ENCODE measurements at regions not wholly inside any gene's neighbourhood (a gene's known extent, or its start where the extent isn't known, plus 50 kb on each side); places are given as distances from the start of the nearest gene placed in this dataset.

DNA sequence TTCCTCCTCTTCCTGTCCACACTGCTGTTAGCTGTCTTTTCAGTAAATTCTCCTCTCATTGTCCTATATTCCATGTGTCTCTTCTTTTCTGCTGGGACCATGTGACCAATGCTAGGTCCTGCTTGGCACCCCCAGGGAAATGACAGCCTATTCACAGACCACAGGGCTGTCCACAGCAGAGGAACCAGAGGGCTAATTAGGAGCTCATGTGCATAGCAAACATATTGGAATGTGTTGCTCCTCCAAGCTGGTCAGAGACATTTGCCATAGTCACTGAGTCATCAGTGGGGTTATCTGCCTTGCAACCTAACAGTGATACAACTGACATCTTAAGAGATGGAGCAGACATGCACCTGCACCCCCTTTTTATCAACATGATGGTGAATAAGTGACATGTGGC lies 67.9 kb upstream of the PUDP start:
- no peak overlapping the region for H3K4me3 ChIP-seq (ENCODE audit: low read depth, low read length)
- POLR2A ChIA-PET: no interaction called here
- H3K36me3 ChIP-seq (ENCODE audit: control insufficient read depth, insufficient read depth, low read length): no peaks in the 10 kb centered on the region
- TF ChIP-seq, protein P1, sequence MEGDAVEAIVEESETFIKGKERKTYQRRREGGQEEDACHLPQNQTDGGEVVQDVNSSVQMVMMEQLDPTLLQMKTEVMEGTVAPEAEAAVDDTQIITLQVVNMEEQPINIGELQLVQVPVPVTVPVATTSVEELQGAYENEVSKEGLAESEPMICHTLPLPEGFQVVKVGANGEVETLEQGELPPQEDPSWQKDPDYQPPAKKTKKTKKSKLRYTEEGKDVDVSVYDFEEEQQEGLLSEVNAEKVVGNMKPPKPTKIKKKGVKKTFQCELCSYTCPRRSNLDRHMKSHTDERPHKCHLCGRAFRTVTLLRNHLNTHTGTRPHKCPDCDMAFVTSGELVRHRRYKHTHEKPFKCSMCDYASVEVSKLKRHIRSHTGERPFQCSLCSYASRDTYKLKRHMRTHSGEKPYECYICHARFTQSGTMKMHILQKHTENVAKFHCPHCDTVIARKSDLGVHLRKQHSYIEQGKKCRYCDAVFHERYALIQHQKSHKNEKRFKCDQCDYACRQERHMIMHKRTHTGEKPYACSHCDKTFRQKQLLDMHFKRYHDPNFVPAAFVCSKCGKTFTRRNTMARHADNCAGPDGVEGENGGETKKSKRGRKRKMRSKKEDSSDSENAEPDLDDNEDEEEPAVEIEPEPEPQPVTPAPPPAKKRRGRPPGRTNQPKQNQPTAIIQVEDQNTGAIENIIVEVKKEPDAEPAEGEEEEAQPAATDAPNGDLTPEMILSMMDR (IDR thresholded peaks at IDR 0.05; ENCODE audit: insufficient read depth, low read depth, low read length): no peak
- H3K27me3 ChIP-seq (ENCODE audit: control insufficient read depth, insufficient read depth, low read length): no peaks in the 10 kb centered on the region
- CTCF ChIA-PET: no interaction called here
- no peak for DNase-seq (ENCODE audit: low read depth)

- TF ChIP-seq, protein P1 (IDR thresholded peaks at IDR 0.05; ENCODE audit: insufficient read depth, low read depth, low read length): no peak
- Histone ChIP-seq H3K4me3 (ENCODE audit: low read depth, low read length) (no peak overlapping the region), H3K36me3 (ENCODE audit: control insufficient read depth, insufficient read depth, low read length) (no peaks in the 10 kb centered on the region), H3K27me3 (ENCODE audit: control insufficient read depth, insufficient read depth, low read length) (no peaks in the 10 kb centered on the region)
- no peak for DNase-seq (ENCODE audit: low read depth)
- POLR2A ChIA-PET: no interaction called here
- CTCF ChIA-PET: no interaction called here
Observed at GRCh38 chrX:7214251-7214650, 66.3 kb upstream of the PUDP start.

DNA sequence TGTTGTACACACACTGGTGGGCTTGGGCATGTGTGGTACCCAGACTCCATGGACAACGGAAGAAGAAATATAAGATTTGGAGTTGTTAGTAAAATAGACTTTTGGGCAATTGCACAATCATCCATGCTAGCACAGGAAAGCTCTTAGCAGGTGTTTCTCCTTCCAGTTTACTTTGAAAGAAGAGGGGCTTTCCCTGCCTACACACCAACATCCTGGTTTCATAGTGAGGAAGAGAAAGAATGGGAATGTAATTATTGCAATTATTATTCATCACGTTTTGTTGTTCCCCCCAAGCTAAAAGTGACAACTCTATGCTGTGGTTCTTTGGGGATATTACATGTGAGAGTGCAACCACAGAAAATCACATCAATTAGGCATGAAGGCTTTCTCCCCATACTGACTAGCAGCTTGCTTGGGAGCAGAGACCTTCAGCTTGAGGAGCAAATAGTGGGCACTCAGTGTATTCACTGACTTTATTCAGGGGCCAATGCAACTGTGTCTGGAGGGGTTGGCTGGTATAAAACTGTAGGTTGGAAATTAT lies 57.2 kb upstream of the PUDP start:
- ChIA-PET POLR2A (no interaction called here), CTCF (interaction anchor here (0.6 kb wide), 1 partner anchor 53 kb away, joined by 3 read pairs; no protein-coding TSS in a partner anchor)
- Histone ChIP-seq H3K27me3 (ENCODE audit: control insufficient read depth, insufficient read depth, low read length) (no peaks in the 10 kb centered on the region), H3K36me3 (ENCODE audit: control insufficient read depth, insufficient read depth, low read length) (no peaks in the 10 kb centered on the region), H3K4me3 (ENCODE audit: low read depth, low read length) (no peak overlapping the region)
- TF ChIP-seq, protein P1 (IDR thresholded peaks at IDR 0.05; ENCODE audit: insufficient read depth, low read depth, low read length): no peak
- DNase-seq (ENCODE audit: low read depth): no peak

DNA sequence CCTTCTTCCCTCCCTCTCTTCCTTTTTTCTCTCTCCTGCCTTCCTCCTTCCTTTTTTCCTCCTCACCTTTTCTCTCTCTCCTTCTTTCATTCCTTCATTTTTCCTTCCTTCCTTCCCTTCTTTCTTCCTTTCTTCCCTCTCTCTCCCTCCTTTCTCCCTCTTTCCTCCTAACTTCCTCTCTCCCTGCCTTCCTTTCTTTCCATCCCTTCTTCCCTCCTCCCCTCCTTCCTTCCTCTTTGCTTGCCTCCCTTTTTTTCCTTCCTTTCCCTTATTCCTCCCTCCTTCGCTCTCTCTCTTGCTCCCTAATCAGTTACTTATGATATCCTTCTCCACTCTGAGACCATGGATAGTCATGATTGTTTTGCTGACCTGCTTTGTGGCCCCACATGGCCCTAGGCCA lies 56.7 kb upstream of the PUDP start:
- ChIA-PET CTCF (interaction anchor here (0.6 kb wide), 1 partner anchor 52 kb away, joined by 3 read pairs; no protein-coding TSS in a partner anchor), POLR2A (no interaction called here)
- Histone ChIP-seq H3K36me3 (ENCODE audit: control insufficient read depth, insufficient read depth, low read length) (no peaks in the 10 kb centered on the region), H3K4me3 (ENCODE audit: low read depth, low read length) (no peak overlapping the region), H3K27me3 (ENCODE audit: control insufficient read depth, insufficient read depth, low read length) (no peaks in the 10 kb centered on the region)
- TF ChIP-seq, protein P1 (IDR thresholded peaks at IDR 0.05; ENCODE audit: insufficient read depth, low read depth, low read length): no peak
- no peak for DNase-seq (ENCODE audit: low read depth)

DNA sequence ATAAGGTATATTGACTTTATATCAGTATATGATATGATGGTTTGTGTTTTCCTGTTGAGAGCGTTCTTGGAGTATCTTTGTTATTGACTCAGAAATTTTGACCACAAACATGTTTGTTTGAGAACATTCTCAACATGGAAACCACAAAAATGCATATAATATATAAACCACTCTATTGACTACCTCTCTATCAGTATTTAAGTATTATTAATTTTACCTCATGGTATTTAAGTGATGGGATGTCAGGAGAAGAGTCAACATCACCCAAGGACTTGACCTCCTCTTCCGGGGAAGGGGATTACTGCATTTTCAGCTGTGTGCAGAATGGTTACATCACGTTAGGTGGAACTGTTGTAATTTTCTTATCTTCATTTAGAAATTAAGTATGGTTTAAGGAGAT lies 54.3 kb upstream of the PUDP start:
- ChIA-PET POLR2A (no interaction called here), CTCF (no interaction called here)
- Histone ChIP-seq H3K4me3 (ENCODE audit: low read depth, low read length) (no peak overlapping the region), H3K36me3 (ENCODE audit: control insufficient read depth, insufficient read depth, low read length) (no peaks in the 10 kb centered on the region), H3K27me3 (ENCODE audit: control insufficient read depth, insufficient read depth, low read length) (no peaks in the 10 kb centered on the region)
- no peak for DNase-seq (ENCODE audit: low read depth)
- TF ChIP-seq, protein P1 (IDR thresholded peaks at IDR 0.05; ENCODE audit: insufficient read depth, low read depth, low read length): no peak

Measured in BJ (cell line).